ENCODE measurements at regions not wholly inside any gene's neighbourhood (a gene's known extent, or its start where the extent isn't known, plus 50 kb on each side); places are given as distances from the start of the nearest gene placed in this dataset.

DNA sequence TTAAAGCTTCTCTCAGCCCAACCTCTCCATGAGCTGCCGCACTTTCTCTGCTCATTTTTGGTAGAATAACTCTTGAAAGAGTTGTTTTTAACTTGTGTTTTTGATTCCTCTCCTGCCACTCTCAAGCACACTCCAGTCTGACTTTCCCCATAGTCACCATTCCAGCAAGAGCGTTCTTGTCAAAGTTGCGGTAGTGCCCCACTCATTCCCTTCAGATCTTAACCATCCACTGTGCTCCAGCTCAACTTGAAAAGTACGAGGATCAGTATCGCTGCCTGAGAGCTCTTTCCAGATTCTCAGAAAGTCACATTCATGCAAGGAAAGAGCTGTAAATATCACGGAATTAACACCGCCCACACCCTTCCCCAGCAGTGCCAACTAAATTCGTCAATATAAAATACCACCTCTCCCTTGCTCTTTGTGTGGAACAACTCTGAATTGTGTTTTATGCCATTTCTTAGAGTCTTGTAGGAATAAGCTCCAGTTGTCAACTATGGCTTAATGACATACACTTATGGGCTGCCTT lies 59.7 kb upstream of the IL15 start:
- TF ChIP-seq, protein P1, sequence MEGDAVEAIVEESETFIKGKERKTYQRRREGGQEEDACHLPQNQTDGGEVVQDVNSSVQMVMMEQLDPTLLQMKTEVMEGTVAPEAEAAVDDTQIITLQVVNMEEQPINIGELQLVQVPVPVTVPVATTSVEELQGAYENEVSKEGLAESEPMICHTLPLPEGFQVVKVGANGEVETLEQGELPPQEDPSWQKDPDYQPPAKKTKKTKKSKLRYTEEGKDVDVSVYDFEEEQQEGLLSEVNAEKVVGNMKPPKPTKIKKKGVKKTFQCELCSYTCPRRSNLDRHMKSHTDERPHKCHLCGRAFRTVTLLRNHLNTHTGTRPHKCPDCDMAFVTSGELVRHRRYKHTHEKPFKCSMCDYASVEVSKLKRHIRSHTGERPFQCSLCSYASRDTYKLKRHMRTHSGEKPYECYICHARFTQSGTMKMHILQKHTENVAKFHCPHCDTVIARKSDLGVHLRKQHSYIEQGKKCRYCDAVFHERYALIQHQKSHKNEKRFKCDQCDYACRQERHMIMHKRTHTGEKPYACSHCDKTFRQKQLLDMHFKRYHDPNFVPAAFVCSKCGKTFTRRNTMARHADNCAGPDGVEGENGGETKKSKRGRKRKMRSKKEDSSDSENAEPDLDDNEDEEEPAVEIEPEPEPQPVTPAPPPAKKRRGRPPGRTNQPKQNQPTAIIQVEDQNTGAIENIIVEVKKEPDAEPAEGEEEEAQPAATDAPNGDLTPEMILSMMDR (conservative IDR thresholded peaks at IDR 0.05; ENCODE audit: low read depth, low read length): no peak
- H3K36me3 ChIP-seq (ENCODE audit: insufficient read depth): no peaks in the 10 kb centered on the region
- H3K4me1 ChIP-seq (ENCODE audit: low read depth, poor library complexity, severe bottlenecking): no peaks in the 10 kb centered on the region
- H3K27me3 ChIP-seq (ENCODE audit: insufficient read depth, low read depth): no peaks in the 10 kb centered on the region
- no peak overlapping the region for H3K4me3 ChIP-seq (IDR thresholded peaks at IDR 0.05; ENCODE audit: insufficient read depth, low read depth, low read length)
- H4K20me1 ChIP-seq (ENCODE audit: insufficient read depth): no peaks in the 10 kb centered on the region
- H3K79me2 ChIP-seq (ENCODE audit: insufficient read depth, low read depth): no peaks in the 10 kb centered on the region
- H2AFZ ChIP-seq (ENCODE audit: low read depth): no peak overlapping the region
- H3K4me2 ChIP-seq: no peak overlapping the region
- no peak overlapping the region for H3K27ac ChIP-seq
- H3K9ac ChIP-seq: no peak overlapping the region

DNA sequence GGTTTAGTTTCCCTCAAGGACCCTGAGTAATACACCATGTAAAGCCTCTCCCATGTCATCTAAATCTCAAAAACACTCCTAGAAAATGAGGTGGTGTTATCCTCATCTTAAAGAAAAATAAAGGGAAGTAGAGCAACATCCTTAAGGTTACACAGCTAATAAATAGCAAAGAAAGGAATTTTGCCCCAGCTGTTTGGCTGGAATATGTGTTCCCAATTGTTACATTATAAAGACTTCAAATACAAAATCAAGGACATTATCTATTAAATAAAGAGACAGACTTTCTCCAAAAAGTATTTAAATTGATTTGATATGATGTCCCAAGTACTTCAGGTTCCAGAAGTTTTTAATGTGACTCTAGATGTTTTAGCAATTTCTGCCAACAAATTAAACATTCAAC lies 57.9 kb upstream of the IL15 start:
- H4K20me1 ChIP-seq (ENCODE audit: insufficient read depth): no peaks in the 10 kb centered on the region
- TF ChIP-seq, protein P1 (conservative IDR thresholded peaks at IDR 0.05; ENCODE audit: low read depth, low read length): no peak
- H3K27ac ChIP-seq: no peak overlapping the region

DNA sequence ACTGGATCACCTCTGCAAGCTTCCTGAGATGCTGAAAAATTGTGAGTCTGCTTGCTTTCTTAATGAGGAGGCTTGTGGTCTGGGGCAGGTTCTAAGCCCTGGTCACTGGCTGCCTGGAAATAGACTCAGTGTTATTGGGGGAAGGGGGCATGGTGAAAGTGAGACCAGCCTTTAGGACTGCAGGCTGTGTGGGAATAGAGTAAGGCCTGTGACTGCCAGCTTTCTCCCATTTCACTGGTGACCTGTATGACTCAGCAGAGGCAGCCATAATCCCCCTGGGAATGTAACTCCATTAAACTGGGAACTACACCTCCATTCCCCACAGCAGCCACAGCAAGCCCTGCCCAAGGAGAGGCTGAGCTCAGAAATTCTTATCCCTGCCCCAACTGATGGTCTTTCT lies 55.9 kb upstream of the IL15 start:
- TF ChIP-seq, protein P1 (conservative IDR thresholded peaks at IDR 0.05; ENCODE audit: low read depth, low read length): no peak
- Histone ChIP-seq H3K4me3 (IDR thresholded peaks at IDR 0.05; ENCODE audit: insufficient read depth, low read depth, low read length) (no peak overlapping the region), H3K4me2 (no peak overlapping the region), H3K4me1 (ENCODE audit: low read depth, poor library complexity, severe bottlenecking) (no peaks in the 10 kb centered on the region), H3K79me2 (ENCODE audit: insufficient read depth, low read depth) (no peaks in the 10 kb centered on the region), H3K27ac (no peak overlapping the region), H4K20me1 (ENCODE audit: insufficient read depth) (no peaks in the 10 kb centered on the region), H3K9ac (no peak overlapping the region), H3K27me3 (ENCODE audit: insufficient read depth, low read depth) (no peaks in the 10 kb centered on the region), H2AFZ (ENCODE audit: low read depth) (no peak overlapping the region), H3K36me3 (ENCODE audit: insufficient read depth) (no peaks in the 10 kb centered on the region)

More for the DNA sequence above, 57.9 kb upstream of the IL15 start:
- Histone ChIP-seq H3K4me3 (IDR thresholded peaks at IDR 0.05; ENCODE audit: insufficient read depth, low read depth, low read length) (no peak overlapping the region), H2AFZ (ENCODE audit: low read depth) (no peak overlapping the region), H3K27me3 (ENCODE audit: insufficient read depth, low read depth) (no peaks in the 10 kb centered on the region), H3K4me2 (no peak overlapping the region), H3K79me2 (ENCODE audit: insufficient read depth, low read depth) (no peaks in the 10 kb centered on the region), H3K9ac (no peak overlapping the region), H3K36me3 (ENCODE audit: insufficient read depth) (no peaks in the 10 kb centered on the region), H3K4me1 (ENCODE audit: low read depth, poor library complexity, severe bottlenecking) (no peaks in the 10 kb centered on the region)

Data from KMS-11 (cell line).